BJ (cell line): ENCODE measurements at regions not wholly inside any gene's neighbourhood (a gene's known extent, or its start where the extent isn't known, plus 50 kb on each side); places are given as distances from the start of the nearest gene placed in this dataset.

Experiments
- CTCF ChIA-PET: fragments of 350-600 bp; formaldehyde crosslinking; extraction: SDS; loops from one replicate; lab custom pipeline; 2021; ENCODE audit warnings: antibody characterized with exemption, inconsistent platforms; lab: Yijun Ruan, JAX
- POLR2A ChIA-PET: fragments of 300-600 bp; sonication (Branson Sonifier 250); formaldehyde crosslinking; extraction: SDS; loops from one replicate; lab custom pipeline; 2021; ENCODE audit warnings: antibody characterized with exemption; lab: Charles Lee
- DNase-seq: peaks from one replicate; pipeline ENCODE4 v3.0.0-alpha.2; 2011; ENCODE audit warnings: low read depth
- H3K27me3 ChIP-seq: 2 replicates; pipeline ENCODE4 v1.6.0; 2011; ENCODE audit warnings: low read length; ENCODE audit not compliant: control insufficient read depth, insufficient read depth
- H3K36me3 ChIP-seq: 2 replicates; pipeline ENCODE4 v1.5.1; 2011; ENCODE audit warnings: low read length; ENCODE audit not compliant: control insufficient read depth, insufficient read depth
- H3K4me3 ChIP-seq: 2 replicates; pipeline ENCODE4 v1.5.1; 2011; ENCODE audit warnings: low read depth, mild to moderate bottlenecking, control low read depth, low read length
- TF ChIP-seq, protein P1 (sequence below): IDR thresholded peaks from 2 replicates; pipeline ENCODE4 v1.5.1; 2011; ENCODE audit warnings: low read depth, mild to moderate bottlenecking, control low read depth, inconsistent platforms, low read length, moderate library complexity; ENCODE audit not compliant: insufficient read depth

DNA sequence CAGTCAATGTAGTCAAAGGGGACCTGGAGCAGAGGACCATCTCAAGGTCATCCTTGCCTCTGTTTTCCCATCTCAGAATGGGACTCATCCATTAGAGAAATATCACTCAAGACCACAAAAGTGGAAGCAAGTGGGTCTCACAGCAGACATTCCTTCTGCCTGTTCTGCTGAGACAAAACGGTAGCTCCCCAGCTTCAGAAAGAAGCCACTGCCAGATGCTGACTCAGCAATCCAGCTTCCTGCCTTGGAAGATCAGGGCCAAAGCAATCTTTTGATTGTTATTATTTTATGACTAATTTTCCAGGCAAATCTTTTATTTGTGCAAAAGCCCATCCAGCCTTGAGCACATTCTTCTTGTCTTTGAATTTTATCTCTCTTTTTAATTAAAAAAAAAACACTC, 86.8 kb downstream of the CCT6B start:
- TF ChIP-seq, protein P1, sequence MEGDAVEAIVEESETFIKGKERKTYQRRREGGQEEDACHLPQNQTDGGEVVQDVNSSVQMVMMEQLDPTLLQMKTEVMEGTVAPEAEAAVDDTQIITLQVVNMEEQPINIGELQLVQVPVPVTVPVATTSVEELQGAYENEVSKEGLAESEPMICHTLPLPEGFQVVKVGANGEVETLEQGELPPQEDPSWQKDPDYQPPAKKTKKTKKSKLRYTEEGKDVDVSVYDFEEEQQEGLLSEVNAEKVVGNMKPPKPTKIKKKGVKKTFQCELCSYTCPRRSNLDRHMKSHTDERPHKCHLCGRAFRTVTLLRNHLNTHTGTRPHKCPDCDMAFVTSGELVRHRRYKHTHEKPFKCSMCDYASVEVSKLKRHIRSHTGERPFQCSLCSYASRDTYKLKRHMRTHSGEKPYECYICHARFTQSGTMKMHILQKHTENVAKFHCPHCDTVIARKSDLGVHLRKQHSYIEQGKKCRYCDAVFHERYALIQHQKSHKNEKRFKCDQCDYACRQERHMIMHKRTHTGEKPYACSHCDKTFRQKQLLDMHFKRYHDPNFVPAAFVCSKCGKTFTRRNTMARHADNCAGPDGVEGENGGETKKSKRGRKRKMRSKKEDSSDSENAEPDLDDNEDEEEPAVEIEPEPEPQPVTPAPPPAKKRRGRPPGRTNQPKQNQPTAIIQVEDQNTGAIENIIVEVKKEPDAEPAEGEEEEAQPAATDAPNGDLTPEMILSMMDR = no peak
- H3K4me3 ChIP-seq = no peak overlapping the region
- CTCF ChIA-PET = no interaction called here
- POLR2A ChIA-PET = no interaction called here
- H3K36me3 ChIP-seq = no peaks in the 10 kb centered on the region
- H3K27me3 ChIP-seq = no peaks in the 10 kb centered on the region
- DNase-seq = no peak

DNA sequence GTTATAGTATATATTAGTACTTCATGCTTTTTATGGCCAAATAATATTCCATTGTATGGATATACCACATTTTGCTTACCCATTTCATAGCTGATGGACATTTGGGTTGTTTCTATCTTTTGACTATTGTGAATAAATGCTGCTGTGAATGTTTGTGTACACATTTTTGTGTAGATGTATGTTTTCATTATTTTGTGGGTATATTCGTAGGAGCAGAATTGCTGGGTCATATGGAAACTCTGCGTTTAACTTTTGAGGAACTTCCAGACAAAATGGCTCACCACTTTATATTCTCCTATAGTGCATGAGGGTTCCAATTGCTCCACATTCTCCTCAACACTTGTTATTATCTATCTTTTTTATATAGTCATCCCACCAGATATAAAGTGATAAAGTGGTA, 88.6 kb downstream of the CCT6B start:
- CTCF ChIA-PET = no interaction called here
- H3K4me3 ChIP-seq = no peak overlapping the region
- TF ChIP-seq, protein P1 = no peak
- no peaks in the 10 kb centered on the region for H3K27me3 ChIP-seq
- DNase-seq = no peak
- POLR2A ChIA-PET = no interaction called here
- H3K36me3 ChIP-seq = no peaks in the 10 kb centered on the region

DNA sequence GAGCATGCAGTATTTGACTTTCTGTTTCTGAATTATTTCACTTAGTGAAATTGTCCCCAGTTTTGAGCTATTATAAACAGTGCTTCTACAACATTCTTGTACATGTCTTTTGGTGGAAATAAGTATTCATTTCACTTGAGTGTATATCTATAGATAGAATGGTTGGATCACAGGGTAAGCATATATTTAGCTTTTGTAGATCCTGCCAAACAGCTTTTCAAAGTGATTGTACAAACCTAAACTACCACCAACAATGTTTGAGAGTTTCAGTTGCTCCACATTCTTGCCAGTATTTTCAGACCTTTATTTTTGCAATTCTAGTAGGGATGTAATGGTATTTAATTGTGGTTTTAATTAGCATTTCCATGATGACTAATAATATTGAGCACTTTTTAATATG, 91.6 kb downstream of the CCT6B start:
- Histone ChIP-seq H3K27me3 (no peaks in the 10 kb centered on the region), H3K36me3 (no peaks in the 10 kb centered on the region), H3K4me3 (no peak overlapping the region)
- TF ChIP-seq, protein P1 = no peak
- ChIA-PET POLR2A (no interaction called here), CTCF (no interaction called here)
- DNase-seq = no peak

DNA sequence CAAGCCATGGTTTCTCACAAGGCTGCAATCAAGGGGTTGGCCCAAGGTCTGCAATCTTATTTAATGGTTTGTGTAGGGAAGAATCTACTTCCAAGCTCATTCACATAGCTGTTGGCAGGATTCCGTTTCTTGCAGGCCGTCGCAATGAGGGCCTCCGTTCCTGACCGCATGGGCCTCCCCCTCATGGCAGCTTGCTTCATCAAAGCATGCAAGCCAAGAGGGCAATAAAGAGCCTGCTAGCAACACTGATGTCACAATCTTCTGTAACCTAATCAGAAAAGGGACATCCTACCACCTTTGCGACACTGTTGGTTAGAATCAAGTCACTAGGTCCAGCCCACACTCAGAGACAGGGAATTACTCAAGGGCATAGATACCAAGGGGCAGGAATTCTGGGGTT, 95.5 kb downstream of the CCT6B start:
- TF ChIP-seq, protein P1 = no peak
- CTCF ChIA-PET = no interaction called here
- Histone ChIP-seq H3K36me3 (no peaks in the 10 kb centered on the region), H3K27me3 (no peaks in the 10 kb centered on the region), H3K4me3 (no peak overlapping the region)
- DNase-seq = no peak
- POLR2A ChIA-PET = no interaction called here

DNA sequence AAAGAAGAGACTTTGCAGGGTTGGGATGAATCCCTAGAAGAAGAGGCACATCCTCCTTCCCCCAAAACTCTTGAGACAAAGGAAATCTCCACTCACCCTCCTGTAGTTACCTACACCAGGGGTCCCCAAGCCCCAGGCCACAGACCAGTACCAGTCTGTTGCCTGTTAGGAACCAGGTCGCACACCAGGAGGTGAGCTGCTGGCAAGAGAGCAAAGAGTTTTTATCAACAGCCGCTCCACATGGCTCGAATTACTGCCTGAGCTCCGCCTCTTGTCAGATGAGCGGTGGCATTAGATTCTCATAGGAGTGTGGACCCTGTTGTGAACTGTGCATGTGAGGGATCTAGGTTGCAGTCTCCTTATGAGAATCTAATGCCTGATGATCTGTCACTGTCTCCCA, 98.9 kb downstream of the CCT6B start:
- TF ChIP-seq, protein P1 = no peak
- DNase-seq = no peak
- ChIA-PET POLR2A (no interaction called here), CTCF (interaction anchor here (0.6 kb wide), 1 partner anchor 17 kb away, joined by 3 read pairs; no protein-coding TSS in a partner anchor)
- H3K27me3 ChIP-seq = no peaks in the 10 kb centered on the region
- no peaks in the 10 kb centered on the region for H3K36me3 ChIP-seq
- no peak overlapping the region for H3K4me3 ChIP-seq
